ENCODE measurements at regions not wholly inside any gene's neighbourhood (a gene's known extent, or its start where the extent isn't known, plus 50 kb on each side); places are given as distances from the start of the nearest gene placed in this dataset.

- CTCF ChIA-PET = interaction anchor here (0.6 kb wide), 1 partner anchor 1174 kb away, joined by 3 read pairs; no protein-coding TSS in a partner anchor
These were observed 184.9 kb upstream of the SEMA3A start for GRCh38 chr7:84379446-84379845.

GRCh38 chr7:84372712-84373111 lies 178.1 kb upstream of the SEMA3A start:
- WGBS (ENCODE audit: missing lambda C conversion rate) = 89% methylated on average over 4 of the region's 4 CpGs
- Histone ChIP-seq H3K4me1 (no peaks in the 10 kb centered on the region), H3K4me2 (no peak overlapping the region), H3K4me3 (no peak overlapping the region), H3K27ac (no peak overlapping the region), H3K9me3 (no peaks in the 10 kb centered on the region)
- ATAC-seq = no peak
- ChIA-PET CTCF (no interaction called here), POLR2A (no interaction called here)
- TF ChIP-seq TFCP2L1 (CRISPR knock-in tag; IDR thresholded peaks at IDR 0.05) (no peak), CBX2 (IDR thresholded peaks at IDR 0.05; ENCODE audit: borderline replicate concordance, low read depth) (no peak), RARB (CRISPR knock-in tag; IDR thresholded peaks at IDR 0.05) (no peak), PHF8 (IDR thresholded peaks at IDR 0.05; ENCODE audit: borderline replicate concordance, low read depth) (no peak), FOXS1 (CRISPR knock-in tag; IDR thresholded peaks at IDR 0.05) (no peak), HOXB5 (CRISPR knock-in tag; IDR thresholded peaks at IDR 0.05) (no peak), GATA3 (IDR thresholded peaks at IDR 0.05; ENCODE audit: borderline replicate concordance) (no peak), HES2 (IDR thresholded peaks at IDR 0.05) (no peak), E2F6 (IDR thresholded peaks at IDR 0.05; ENCODE audit: borderline replicate concordance, low read depth) (no peak)
- no peak for FAIRE-seq
- no peak for DNase-seq (ENCODE audit: low read depth in 1 of 2, low spot score in 1 of 2)

More at GRCh38 chr7:84379446-84379845, 184.9 kb upstream of the SEMA3A start:
- TF ChIP-seq KDM1A (IDR thresholded peaks at IDR 0.05; ENCODE audit: low read depth) (no peak), KDM5A (IDR thresholded peaks at IDR 0.05) (no peak), ELK1 (IDR thresholded peaks at IDR 0.05; ENCODE audit: low read depth, low read length) (no peak), HOXA7 (CRISPR knock-in tag; IDR thresholded peaks at IDR 0.05) (no peak), EHMT2 (IDR thresholded peaks at IDR 0.05; ENCODE audit: low read depth) (no peak), RCOR1 (IDR thresholded peaks at IDR 0.05; ENCODE audit: low read depth, low read length) (no peak), ATOH8 (CRISPR knock-in tag; IDR thresholded peaks at IDR 0.05; ENCODE audit: low read depth) (no peak), SREBF2 (IDR thresholded peaks at IDR 0.05) (no peak), HEYL (CRISPR knock-in tag; IDR thresholded peaks at IDR 0.05) (no peak), HOXB5 (CRISPR knock-in tag; IDR thresholded peaks at IDR 0.05) (no peak), ZFP36 (IDR thresholded peaks at IDR 0.05; ENCODE audit: borderline replicate concordance, partially characterized antibody) (no peak), BCL3 (IDR thresholded peaks at IDR 0.05) (no peak), POLR2A (IDR thresholded peaks at IDR 0.05; ENCODE audit: low read length) (no peak), CHD4 (IDR thresholded peaks at IDR 0.05; ENCODE audit: borderline replicate concordance) (no peak), RARB (CRISPR knock-in tag; IDR thresholded peaks at IDR 0.05) (no peak), ZSCAN20 (CRISPR knock-in tag; IDR thresholded peaks at IDR 0.05) (no peak), ZNF302 (CRISPR knock-in tag; IDR thresholded peaks at IDR 0.05) (no peak)
- POLR2A ChIA-PET = no interaction called here
- FAIRE-seq = no peak
- H3K4me1 ChIP-seq = no peaks in the 10 kb centered on the region
- H3K27ac ChIP-seq = no peak overlapping the region
- H3K4me2 ChIP-seq = no peak overlapping the region
- ATAC-seq = no peak
- no peak for DNase-seq (ENCODE audit: low read depth in 1 of 2, low spot score in 1 of 2)
- WGBS (ENCODE audit: missing lambda C conversion rate) = 54% methylated on average over 1 of the region's 1 CpG
- no peaks in the 10 kb centered on the region for H3K9me3 ChIP-seq
- no peak overlapping the region for H3K4me3 ChIP-seq
